Endothelial cell of umbilical vein (primary cell): ENCODE measurements at regions not wholly inside any gene's neighbourhood (a gene's known extent, or its start where the extent isn't known, plus 50 kb on each side); places are given as distances from the start of the nearest gene placed in this dataset.

Experiments used
- CTCF ChIP-seq, 2 donors: IDR thresholded peaks; 1 replicate in 1 of 2; 2 replicates in 1 of 2; pipeline ENCODE4 v1.5.1; 2011; ENCODE audit warnings: low read length in 2 of 2, mild to moderate bottlenecking in 2 of 2, moderate library complexity in 2 of 2, control low read depth in 1 of 2, inconsistent platforms in 1 of 2, low read depth in 1 of 2; ENCODE audit not compliant: insufficient read depth in 1 of 2; ENCODE audit errors: extremely low read depth in 1 of 2
- EZH2 ChIP-seq: IDR thresholded peaks from 2 replicates; pipeline ENCODE4 v1.6.1; 2012; ENCODE audit warnings: borderline replicate concordance, low read depth, mild to moderate bottlenecking, moderate library complexity, low read length, inconsistent platforms; ENCODE audit not compliant: severe bottlenecking
- FOS ChIP-seq: IDR thresholded peaks from 2 replicates; pipeline ENCODE4 v1.6.1; 2011; ENCODE audit warnings: mild to moderate bottlenecking, low read length, moderate library complexity, borderline replicate concordance; ENCODE audit not compliant: insufficient read depth

- no peak for TF ChIP-seq EZH2
- TF ChIP-seq CTCF (IDR thresholded peaks at IDR 0.05; ENCODE audit: extremely low read depth in 1 of 2, insufficient read depth in 1 of 2, low read depth in 1 of 2, low read length in 2 of 2) = no peak
- TF ChIP-seq FOS = no peak
These were observed 167.8 kb downstream of the BRD1 start for GRCh38 chr22:49659924-49660315.
